ENCODE measurements at regions not wholly inside any gene's neighbourhood (a gene's known extent, or its start where the extent isn't known, plus 50 kb on each side); places are given as distances from the start of the nearest gene placed in this dataset.

GRCh38 chr1:200343874-200344273, 66.0 kb downstream of the ZNF281 start:
- no peak for FAIRE-seq

GRCh38 chr1:200342511-200343311, 67.1 kb downstream of the ZNF281 start:
- Histone ChIP-seq H3K9ac (ENCODE audit: insufficient read depth, low read depth, low read length) (no peak overlapping the region), H3K4me1 (ENCODE audit: insufficient read depth, low read length) (peaks cover 41% of the 10 kb centered on the region), H3K4me3 (replicated peaks in 1 of 3; ENCODE audit: insufficient read depth in 1 of 3, low read depth in 2 of 3, low read length in 3 of 3) (no peak overlapping the region), H3K36me3 (replicated peaks in 1 of 2; ENCODE audit: control insufficient read depth in 1 of 2, insufficient read depth in 2 of 2, low read length in 2 of 2) (no peaks in the 10 kb centered on the region), H3K27me3 (ENCODE audit: control insufficient read depth in 1 of 2, insufficient read depth in 2 of 2, low read length in 2 of 2) (no peaks in the 10 kb centered on the region), H3K4me2 (ENCODE audit: low read depth, low read length) (no peak overlapping the region), H3K79me2 (ENCODE audit: insufficient read depth, low read length) (no peaks in the 10 kb centered on the region), H3K9me3 (ENCODE audit: low read length) (no peaks in the 10 kb centered on the region), H3K27ac (ENCODE audit: extremely low read length, insufficient read depth, low read length) (no peak overlapping the region), H2AFZ (ENCODE audit: low read length) (no peak overlapping the region), H4K20me1 (ENCODE audit: insufficient read depth, low read length) (no peaks in the 10 kb centered on the region)
- no peak for ATAC-seq
- no peak for TF ChIP-seq RNF2 (conservative IDR thresholded peaks at IDR 0.05; ENCODE audit: low read depth)
- TF ChIP-seq ZNF567 (CRISPR knock-in tag; IDR thresholded peaks at IDR 0.05; ENCODE audit: borderline replicate concordance), result no peak
- TF ChIP-seq MLLT10 (CRISPR knock-in tag; IDR thresholded peaks at IDR 0.05), result no peak
- no peak for TF ChIP-seq ZSCAN30 (CRISPR knock-in tag; IDR thresholded peaks at IDR 0.05)
- no peak for TF ChIP-seq SNAPC2 (CRISPR knock-in tag; IDR thresholded peaks at IDR 0.05)
- TF ChIP-seq, protein P1, sequence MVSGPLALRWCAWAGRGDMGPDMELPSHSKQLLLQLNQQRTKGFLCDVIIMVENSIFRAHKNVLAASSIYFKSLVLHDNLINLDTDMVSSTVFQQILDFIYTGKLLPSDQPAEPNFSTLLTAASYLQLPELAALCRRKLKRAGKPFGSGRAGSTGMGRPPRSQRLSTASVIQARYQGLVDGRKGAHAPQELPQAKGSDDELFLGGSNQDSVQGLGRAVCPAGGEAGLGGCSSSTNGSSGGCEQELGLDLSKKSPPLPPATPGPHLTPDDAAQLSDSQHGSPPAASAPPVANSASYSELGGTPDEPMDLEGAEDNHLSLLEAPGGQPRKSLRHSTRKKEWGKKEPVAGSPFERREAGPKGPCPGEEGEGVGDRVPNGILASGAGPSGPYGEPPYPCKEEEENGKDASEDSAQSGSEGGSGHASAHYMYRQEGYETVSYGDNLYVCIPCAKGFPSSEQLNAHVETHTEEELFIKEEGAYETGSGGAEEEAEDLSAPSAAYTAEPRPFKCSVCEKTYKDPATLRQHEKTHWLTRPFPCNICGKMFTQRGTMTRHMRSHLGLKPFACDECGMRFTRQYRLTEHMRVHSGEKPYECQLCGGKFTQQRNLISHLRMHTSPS (CRISPR knock-in tag; IDR thresholded peaks at IDR 0.05; ENCODE audit: low read depth), result no peak
- no peak for TF ChIP-seq NR1H2 (CRISPR knock-in tag; IDR thresholded peaks at IDR 0.05; ENCODE audit: borderline replicate concordance, low read depth)
- TF ChIP-seq ZNF3 (CRISPR knock-in tag; IDR thresholded peaks at IDR 0.05), result no peak
- intact Hi-C loops (cut with micrococcal nuclease; ENCODE audit: unreplicated experiment), result no loop called here
- in situ Hi-C loops (cut with HindIII; ENCODE audit: extremely low pct_ligation_motif_present, low pct_unique_long_range_greater_than_20kb), result no loop called here
- no peak for DNase-seq (ENCODE audit: low spot score)
- ChIA-PET POLR2A (no interaction called here), CTCF (ENCODE audit: low intra/inter-chr PET ratio, low total read pairs) (no interaction called here)
- WGBS (ENCODE audit: low lambda C conversion rate), result 94% methylated on average over 5 of the region's 5 CpGs
- no TSS peak for BruUV-seq (replicated peaks)
- FAIRE-seq, result no peak

More at GRCh38 chr1:200343874-200344273, 66.0 kb downstream of the ZNF281 start:
- TF ChIP-seq LCORL (IDR thresholded peaks at IDR 0.05) (no peak), LCORL (CRISPR knock-in tag; IDR thresholded peaks at IDR 0.05) (no peak), SRF (IDR thresholded peaks at IDR 0.05; ENCODE audit: low read depth, low read length) (no peak), HNF4A (CRISPR knock-in tag; IDR thresholded peaks at IDR 0.05) (no peak), ZNF720 (CRISPR knock-in tag; IDR thresholded peaks at IDR 0.05) (no peak), KDM1A (CRISPR knock-in tag; IDR thresholded peaks at IDR 0.05) (no peak), ZNF431 (CRISPR knock-in tag; IDR thresholded peaks at IDR 0.05; ENCODE audit: borderline replicate concordance, low read depth) (no peak), JARID2 (CRISPR knock-in tag; IDR thresholded peaks at IDR 0.05; ENCODE audit: insufficient replicate concordance) (no peak)
- in situ Hi-C loops (cut with HindIII; ENCODE audit: extremely low pct_ligation_motif_present, low pct_unique_long_range_greater_than_20kb), result no loop called here
- POLR2A ChIA-PET, result interaction anchor here (1.1 kb wide), 1 partner anchor 28 kb away, joined by 3 read pairs; no protein-coding TSS in a partner anchor
- no peaks in the 10 kb centered on the region for H3K79me2 ChIP-seq (ENCODE audit: insufficient read depth, low read length)
- H3K4me3 ChIP-seq (replicated peaks in 1 of 3; ENCODE audit: insufficient read depth in 1 of 3, low read depth in 2 of 3, low read length in 3 of 3), result no peak overlapping the region
- intact Hi-C loops (cut with micrococcal nuclease; ENCODE audit: unreplicated experiment), result no loop called here
- H3K36me3 ChIP-seq (replicated peaks in 1 of 2; ENCODE audit: control insufficient read depth in 1 of 2, insufficient read depth in 2 of 2, low read length in 2 of 2), result no peaks in the 10 kb centered on the region
- WGBS (ENCODE audit: low lambda C conversion rate), result 95% methylated on average over 2 of the region's 2 CpGs
- no peak for DNase-seq (ENCODE audit: low spot score)
- no peak for ATAC-seq
- no TSS peak for BruUV-seq (replicated peaks)
- no peak overlapping the region for H3K27ac ChIP-seq (ENCODE audit: extremely low read length, insufficient read depth, low read length)
- no peak overlapping the region for H3K4me2 ChIP-seq (ENCODE audit: low read depth, low read length)
- H3K9ac ChIP-seq (ENCODE audit: insufficient read depth, low read depth, low read length), result no peak overlapping the region
- peaks cover 29% of the 10 kb centered on the region for H3K4me1 ChIP-seq (ENCODE audit: insufficient read depth, low read length)
- H3K9me3 ChIP-seq (ENCODE audit: low read length), result no peaks in the 10 kb centered on the region
- H4K20me1 ChIP-seq (ENCODE audit: insufficient read depth, low read length), result no peaks in the 10 kb centered on the region
- no peaks in the 10 kb centered on the region for H3K27me3 ChIP-seq (ENCODE audit: control insufficient read depth in 1 of 2, insufficient read depth in 2 of 2, low read length in 2 of 2)
- H2AFZ ChIP-seq (ENCODE audit: low read length), result no peak overlapping the region
- CTCF ChIA-PET (ENCODE audit: low intra/inter-chr PET ratio, low total read pairs), result no interaction called here

All from HepG2 (cell line).